DND-41 (cell line): ENCODE measurements at regions not wholly inside any gene's neighbourhood (a gene's known extent, or its start where the extent isn't known, plus 50 kb on each side); places are given as distances from the start of the nearest gene placed in this dataset.

Experiments
- CTCF ChIP-seq: IDR thresholded peaks from 2 replicates; pipeline ENCODE4 v1.5.1; 2012; ENCODE audit warnings: borderline replicate concordance, low read length, moderate library complexity, mild to moderate bottlenecking; ENCODE audit not compliant: poor library complexity, severe bottlenecking; ENCODE audit errors: extremely low read depth
- EZH2 ChIP-seq: IDR thresholded peaks from 3 replicates; pipeline ENCODE4 v1.6.1; 2012; ENCODE audit warnings: borderline replicate concordance, low read depth, mild to moderate bottlenecking, moderate library complexity, low read length, inconsistent platforms; ENCODE audit not compliant: severe bottlenecking

DNA sequence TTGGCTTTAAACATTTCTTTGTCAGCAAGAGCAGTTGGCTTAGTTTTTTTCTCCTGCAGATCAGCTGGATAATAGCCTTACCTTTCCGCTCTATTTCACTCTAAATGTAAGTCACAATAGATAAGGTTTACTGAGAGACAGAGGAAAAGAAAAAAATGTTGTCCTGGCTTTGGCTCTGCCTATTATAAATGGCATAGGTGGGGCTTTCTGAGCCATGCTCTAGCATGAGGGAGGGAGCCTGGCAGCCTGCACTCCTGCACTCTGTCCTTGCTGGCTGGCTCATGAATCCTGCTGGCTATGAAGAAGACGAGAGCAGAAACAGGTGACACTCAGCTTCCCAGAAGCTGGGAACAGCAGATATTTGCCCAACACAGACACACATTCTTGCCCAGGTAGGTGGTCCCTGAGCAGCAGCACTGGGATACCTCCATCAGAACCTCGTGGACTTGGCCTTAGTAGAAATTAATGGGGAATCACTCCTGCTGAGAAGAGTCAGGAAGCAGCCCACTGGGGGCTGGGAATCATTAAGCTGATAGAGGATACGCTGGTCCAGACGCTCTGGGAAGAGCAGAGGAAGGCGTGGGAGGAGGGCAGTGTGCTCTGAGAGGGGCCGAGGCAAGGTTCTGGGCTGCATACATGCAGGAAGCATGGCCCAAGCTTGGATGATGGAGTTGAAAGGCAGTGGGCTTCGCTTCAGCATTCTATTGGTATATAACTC is 514.4 kb upstream of the HS6ST1 start:
- TF ChIP-seq CTCF (no peak), EZH2 (no peak)
